Left lobe of liver (tissue), 2 donors: ENCODE measurements at regions not wholly inside any gene's neighbourhood (a gene's known extent, or its start where the extent isn't known, plus 50 kb on each side); places are given as distances from the start of the nearest gene placed in this dataset.
"Not testable (repeated sequence)": the region's sequence is repeated elsewhere in the genome, so short reads cannot be mapped to it uniquely, and the experiment has no call there.

Source experiments
- ATAC-seq: fragments of 200-7000 bp; cut with Tn5 transposase; one replicate; pipeline ENCODE4 v1.9.1; 2020; ENCODE audit warnings: mild to moderate bottlenecking, moderate library complexity
- DNase-seq: peaks from one replicate; pipeline ENCODE4 v3.0.0-alpha.2; 2020; ENCODE audit warnings: low spot score
- donor health status: DM: no; HTN: no; CAD: no; lungs with moderate emphysema.
- donor health status: DM: no; HTN: yes; CAD: no.

- DNase-seq (no peak), ATAC-seq (no peak)
These were observed 57.5 kb upstream of the GC start for GRCh38 chr4:71841336-71841735.

DNA sequence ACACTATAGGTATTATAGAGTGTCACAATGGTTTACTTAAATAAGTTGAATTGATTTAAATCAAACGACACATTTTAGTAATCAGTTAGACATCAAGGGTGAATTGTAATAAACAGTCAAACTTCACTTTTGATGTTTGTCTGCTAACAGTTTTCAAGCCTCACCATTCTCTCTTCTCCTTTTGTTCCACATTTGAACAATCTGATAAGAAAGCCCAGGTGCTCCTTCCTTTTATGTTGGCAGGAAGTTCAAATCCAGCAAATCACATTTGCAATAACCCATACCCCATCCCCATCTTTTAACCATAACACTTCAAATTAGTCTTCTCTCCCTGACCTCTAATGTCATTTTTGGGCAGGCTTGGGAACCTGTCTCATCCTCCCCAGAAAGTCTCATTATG, 63.4 kb upstream of the GC start:
- no peak for DNase-seq
- ATAC-seq = no peak

GRCh38 chr4:71855944-71856343, 72.1 kb upstream of the GC start:
- no peak for ATAC-seq

DNA sequence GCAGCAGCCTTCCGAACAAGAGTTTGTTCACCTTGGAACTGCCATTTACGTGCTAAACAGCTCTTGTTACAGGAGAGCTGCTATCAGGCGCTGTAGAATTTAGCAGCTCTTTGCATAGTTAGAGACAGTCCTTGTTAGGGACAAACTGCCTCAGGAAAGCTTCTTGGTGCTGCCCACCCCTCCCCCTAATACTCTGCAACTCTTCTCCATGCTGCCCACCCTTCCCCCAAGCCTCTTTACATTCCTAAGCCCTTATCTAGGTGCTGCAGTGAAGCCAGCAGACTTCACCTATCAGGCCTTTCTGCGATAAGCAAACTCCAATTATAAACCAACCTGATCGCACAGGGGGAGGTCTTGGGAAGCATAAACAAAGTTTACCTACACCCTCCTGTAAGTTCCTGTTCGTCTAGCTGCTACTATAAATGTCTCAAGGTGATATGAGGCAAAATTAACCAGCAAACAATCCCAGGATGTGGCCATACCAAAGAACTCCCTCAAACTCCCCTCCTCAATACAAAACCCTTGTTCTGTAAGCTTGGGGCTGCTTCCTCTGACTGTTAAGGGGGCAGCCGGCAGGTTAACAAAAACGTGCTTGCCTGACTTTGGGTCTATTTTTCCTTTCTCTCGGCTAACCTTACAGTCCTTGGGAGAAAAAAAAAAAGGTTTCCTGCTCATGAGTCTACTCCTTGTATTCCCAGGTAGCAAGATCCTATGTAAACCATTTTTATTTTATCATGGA, 74.0 kb upstream of the GC start:
- ATAC-seq = no peak
- no peak for DNase-seq

More at GRCh38 chr4:71855944-71856343, 72.1 kb upstream of the GC start:
- DNase-seq = no peak

GRCh38 chr4:71860643-71861042, 76.8 kb upstream of the GC start:
- ATAC-seq = no peak
- no peak for DNase-seq

DNA sequence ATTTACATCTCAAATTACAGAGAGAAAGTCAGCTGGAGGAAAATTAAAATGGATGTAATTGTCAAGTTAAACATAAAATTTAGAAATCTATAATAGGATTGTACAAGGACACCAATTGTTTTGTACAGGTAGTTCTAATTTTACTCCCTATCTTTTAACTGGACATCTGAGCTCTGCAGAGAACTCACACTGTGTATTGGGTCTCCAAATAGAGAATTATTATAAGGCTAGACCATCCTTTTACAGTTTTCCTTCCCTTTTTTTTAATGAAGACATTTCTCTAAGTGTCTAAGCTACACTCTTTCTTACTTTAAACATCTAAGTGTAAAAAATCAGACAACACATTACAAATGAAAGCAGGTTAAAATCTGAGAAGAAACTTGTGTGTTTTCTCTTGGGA, 78.4 kb upstream of the GC start:
- ATAC-seq = no peak
- DNase-seq = no peak

DNA sequence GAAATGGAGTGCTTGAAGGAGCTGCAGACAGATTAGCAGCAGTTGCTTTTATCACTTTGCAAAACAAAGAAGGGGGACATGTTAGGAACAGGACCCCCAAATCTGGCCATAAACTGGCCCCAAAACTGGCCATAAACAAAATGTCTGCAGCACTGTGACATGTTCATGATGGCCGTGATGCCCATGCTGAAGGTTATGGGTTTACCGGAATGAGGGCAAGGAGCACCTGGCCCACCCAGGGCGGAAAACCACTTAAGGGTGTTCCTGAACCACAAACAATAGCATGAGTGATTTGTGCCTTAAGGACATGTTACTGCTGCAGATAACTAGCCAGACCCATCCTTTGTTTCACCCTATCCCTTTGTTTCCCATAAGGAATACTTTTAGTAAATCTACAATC, 79.6 kb upstream of the GC start:
- ATAC-seq = no peak
- no peak for DNase-seq

GRCh38 chr4:71864380-71864779, 80.5 kb upstream of the GC start:
- DNase-seq = no peak
- no peak for ATAC-seq

DNA sequence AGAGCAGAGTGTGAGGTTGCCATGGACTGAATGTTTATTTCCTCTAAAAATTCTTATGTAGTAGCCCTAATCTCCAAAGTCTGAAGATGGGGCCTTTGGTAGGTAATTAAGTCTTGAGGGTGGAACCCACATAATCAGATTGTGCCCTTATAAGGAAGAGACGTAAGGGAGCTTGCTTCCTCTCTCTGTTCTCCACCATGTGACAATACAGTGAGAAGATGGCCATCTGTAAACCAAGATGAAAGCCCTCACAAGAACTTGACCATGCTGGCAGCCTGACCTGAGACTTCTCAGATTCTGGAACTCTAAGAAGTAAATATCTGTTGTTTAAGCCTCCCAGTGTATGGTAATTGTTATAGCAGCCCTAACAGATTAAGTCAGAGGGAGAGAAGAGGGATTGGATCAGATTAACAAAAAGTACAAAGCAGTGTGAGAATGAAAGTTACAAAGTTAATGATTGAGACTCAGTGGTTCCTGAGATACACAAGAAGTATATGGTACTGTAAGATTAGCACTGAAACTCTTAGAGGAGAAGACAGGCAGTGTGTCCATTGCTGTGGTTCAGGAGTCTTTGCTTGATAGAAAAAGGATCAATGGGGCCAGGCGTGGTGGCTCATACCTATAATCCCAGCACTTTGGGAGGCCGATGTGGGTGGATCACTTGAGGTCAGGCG, 82.5 kb upstream of the GC start:
- no peak for ATAC-seq

GRCh38 chr4:71867598-71867997, 83.7 kb upstream of the GC start:
- DNase-seq = no peak
- no peak for ATAC-seq

More for the DNA sequence above, 82.5 kb upstream of the GC start:
- no peak for DNase-seq

- peak; percentile 94 for ATAC-seq
These were observed 86.6 kb upstream of the GC start for GRCh38 chr4:71870456-71870855.

GRCh38 chr4:71872221-71872620, 88.3 kb upstream of the GC start:
- no peak for ATAC-seq

More at GRCh38 chr4:71870456-71870855, 86.6 kb upstream of the GC start:
- DNase-seq = peak; percentile 59

GRCh38 chr4:71872767-71873415, 89.0 kb upstream of the GC start:
- DNase-seq (no peak), ATAC-seq (no peak)

More at GRCh38 chr4:71872221-71872620, 88.3 kb upstream of the GC start:
- no peak for DNase-seq

- ATAC-seq (no peak), DNase-seq (no peak)
These were observed 94.5 kb upstream of the GC start for GRCh38 chr4:71878376-71878775.

GRCh38 chr4:71882113-71882841, 98.4 kb upstream of the GC start:
- ATAC-seq (no peak), DNase-seq (no peak)

- not testable (repeated sequence) for DNase-seq, ATAC-seq
These were observed 116.5 kb upstream of the GC start for GRCh38 chr4:71900366-71900765.

GRCh38 chr4:71905594-71905993, 121.7 kb upstream of the GC start:
- ATAC-seq (peak; percentile 37), DNase-seq (peak; percentile 65)

GRCh38 chr4:71906096-71906495, 122.2 kb upstream of the GC start:
- ATAC-seq (peak; percentile 79), DNase-seq (no peak)

GRCh38 chr4:71907071-71907470, 123.2 kb upstream of the GC start:
- DNase-seq (no peak), ATAC-seq (no peak)

DNA sequence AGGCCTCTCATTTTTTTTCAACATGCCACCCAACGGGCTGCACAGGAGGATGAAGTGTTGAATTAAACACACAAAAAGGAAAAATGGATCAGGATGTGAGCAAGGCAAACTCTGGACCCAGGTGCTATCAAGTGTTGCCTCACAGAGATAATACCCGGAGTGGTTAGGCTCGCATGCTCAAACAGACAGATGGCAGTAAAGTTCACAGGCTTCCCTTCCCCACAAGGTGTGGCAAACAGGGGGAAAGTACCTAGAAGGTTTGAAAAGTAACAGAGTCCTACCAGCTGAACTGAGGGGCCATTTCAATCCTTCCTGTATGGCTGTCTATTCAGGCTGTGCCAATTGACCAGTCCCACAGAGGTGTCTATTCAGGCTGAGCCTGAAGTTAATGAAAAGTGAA, 123.9 kb upstream of the GC start:
- DNase-seq (peak; percentile 50), ATAC-seq (peak; percentile 90)

DNA sequence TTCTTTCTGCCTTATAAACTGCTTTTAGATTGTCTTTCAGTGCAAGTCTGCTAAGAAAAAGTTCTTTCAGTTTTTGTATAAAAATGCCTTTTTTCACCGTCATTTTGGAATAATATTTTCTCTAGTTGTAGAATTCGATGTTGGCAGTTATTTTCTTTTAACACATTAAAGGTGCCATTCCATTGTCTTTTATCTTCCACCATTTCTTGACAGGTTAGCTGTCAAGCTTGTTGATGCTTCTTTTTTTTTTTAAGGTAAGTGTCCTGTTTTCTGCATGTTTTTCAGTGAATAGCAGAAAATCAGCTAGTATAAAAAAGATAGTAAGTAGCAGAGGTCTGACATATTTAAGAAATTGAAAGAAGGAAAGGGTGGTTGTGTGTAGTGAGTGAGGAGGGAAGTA, 118.5 kb upstream of the NPFFR2 start:
- DNase-seq = no peak
- ATAC-seq = no peak
